WERI-Rb-1 (cell line): ENCODE measurements at regions not wholly inside any gene's neighbourhood (a gene's known extent, or its start where the extent isn't known, plus 50 kb on each side); places are given as distances from the start of the nearest gene placed in this dataset.

Experiments
- DNase-seq: peaks from one replicate; pipeline ENCODE4 v3.0.0-alpha.2; 2020
- H3K27ac ChIP-seq: fragments of 250-450 bp; sonication (Bioruptor Pico); 2 replicates; pipeline ENCODE4 v1.5.1; 2020; ENCODE audit warnings: mild to moderate bottlenecking, moderate library complexity
- H3K27me3 ChIP-seq: fragments of 250-450 bp; sonication (Bioruptor Pico); 2 replicates; pipeline ENCODE4 v1.5.1; 2021; ENCODE audit warnings: mild to moderate bottlenecking, low read depth, moderate library complexity; ENCODE audit not compliant: insufficient read depth, severe bottlenecking
- H3K36me3 ChIP-seq: fragments of 250-450 bp; sonication (Bioruptor Pico); 2 replicates; pipeline ENCODE4 v1.5.1; 2020; ENCODE audit warnings: mild to moderate bottlenecking, moderate library complexity
- H3K4me3 ChIP-seq: 2 replicates; pipeline ENCODE4 v1.5.1; 2011; ENCODE audit warnings: low read depth, mild to moderate bottlenecking, control low read depth, low read length
- H3K9me3 ChIP-seq: fragments of 250-450 bp; sonication (Bioruptor Pico); 2 replicates; pipeline ENCODE4 v1.5.1; 2021; ENCODE audit warnings: mild to moderate bottlenecking, moderate library complexity; ENCODE audit not compliant: severe bottlenecking
- CTCF ChIP-seq: IDR thresholded peaks from 2 replicates; pipeline ENCODE4 v1.5.1; 2011; ENCODE audit warnings: low read depth, mild to moderate bottlenecking, control low read depth, inconsistent platforms, low read length

- Histone ChIP-seq H3K27ac (no peak overlapping the region), H3K27me3 (no peaks in the 10 kb centered on the region), H3K4me3 (no peak overlapping the region), H3K36me3 (no peaks in the 10 kb centered on the region), H3K9me3 (no peaks in the 10 kb centered on the region)
- DNase-seq: no peak
- no peak for TF ChIP-seq CTCF
These were observed 162.6 kb upstream of the ABI3BP start for GRCh38 chr3:101155825-101156224.

- H3K27ac ChIP-seq: no peak overlapping the region
- no peak for DNase-seq
- H3K9me3 ChIP-seq: no peaks in the 10 kb centered on the region
- TF ChIP-seq CTCF: no peak
- no peaks in the 10 kb centered on the region for H3K27me3 ChIP-seq
- no peak overlapping the region for H3K4me3 ChIP-seq
- no peaks in the 10 kb centered on the region for H3K36me3 ChIP-seq
These were observed 161.2 kb upstream of the ABI3BP start for GRCh38 chr3:101154401-101154800.

DNA sequence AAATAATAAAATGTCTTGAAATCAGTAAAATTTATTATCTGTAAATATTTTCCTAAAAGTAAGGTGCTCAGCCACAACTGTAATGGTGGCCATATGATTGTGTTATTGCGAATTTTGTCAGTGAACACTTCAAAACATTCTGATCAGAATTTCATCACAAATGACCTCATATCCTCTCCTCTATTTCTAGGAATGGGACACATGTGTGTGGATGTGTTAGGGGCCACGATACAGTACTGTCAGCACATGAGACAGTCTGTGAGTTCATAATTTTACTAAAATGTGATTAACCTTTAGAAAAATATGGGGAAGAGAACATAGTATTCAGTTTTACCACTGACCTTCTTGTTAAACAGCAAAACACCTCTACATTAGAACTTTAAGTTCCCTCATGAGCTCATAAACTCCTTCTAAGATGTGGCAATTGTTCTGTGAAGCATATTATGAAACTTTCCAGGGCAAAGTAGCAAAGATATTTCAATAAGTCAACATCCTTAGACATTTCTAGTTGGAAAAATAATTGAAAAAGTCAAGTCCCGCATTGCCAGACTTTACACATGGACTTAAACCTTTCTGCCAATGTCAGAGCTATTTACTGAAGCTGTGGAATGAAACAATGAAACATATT lies 158.2 kb upstream of the ABI3BP start:
- no peak for TF ChIP-seq CTCF
- no peaks in the 10 kb centered on the region for H3K36me3 ChIP-seq
- no peaks in the 10 kb centered on the region for H3K9me3 ChIP-seq
- H3K27ac ChIP-seq: no peak overlapping the region
- H3K27me3 ChIP-seq: no peaks in the 10 kb centered on the region
- no peak overlapping the region for H3K4me3 ChIP-seq
- no peak for DNase-seq

- H3K4me3 ChIP-seq: no peak overlapping the region
- no peak for DNase-seq
- H3K9me3 ChIP-seq: no peaks in the 10 kb centered on the region
- no peaks in the 10 kb centered on the region for H3K36me3 ChIP-seq
- no peak overlapping the region for H3K27ac ChIP-seq
- TF ChIP-seq CTCF: no peak
- H3K27me3 ChIP-seq: no peaks in the 10 kb centered on the region
These were observed 157.3 kb upstream of the ABI3BP start for GRCh38 chr3:101150504-101150903.

- Histone ChIP-seq H3K27ac (no peak overlapping the region), H3K36me3 (no peaks in the 10 kb centered on the region), H3K4me3 (no peak overlapping the region), H3K9me3 (no peaks in the 10 kb centered on the region), H3K27me3 (no peaks in the 10 kb centered on the region)
- DNase-seq: no peak
- no peak for TF ChIP-seq CTCF
These were observed 156.5 kb upstream of the ABI3BP start for GRCh38 chr3:101149707-101150106.

DNA sequence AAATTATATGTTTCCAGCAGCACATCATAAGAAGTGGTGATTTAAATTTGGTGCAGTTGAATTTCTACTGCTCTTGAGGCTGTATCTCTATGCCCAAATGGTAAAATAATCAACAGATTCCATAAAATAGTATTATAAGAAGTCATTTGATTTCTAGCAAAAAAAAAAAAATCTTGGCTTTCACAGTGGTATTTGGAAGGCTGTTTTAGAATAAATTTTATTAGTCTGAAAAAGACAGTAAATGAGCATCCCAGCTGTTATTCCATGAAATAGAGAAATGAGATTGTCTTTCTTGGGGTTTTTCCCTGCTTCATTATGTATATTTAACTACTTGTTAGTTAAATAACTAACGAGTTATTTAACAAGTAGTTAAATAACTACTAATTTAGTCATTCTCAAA lies 156.0 kb upstream of the ABI3BP start:
- no peaks in the 10 kb centered on the region for H3K27me3 ChIP-seq
- H3K36me3 ChIP-seq: no peaks in the 10 kb centered on the region
- no peak for TF ChIP-seq CTCF
- no peak overlapping the region for H3K27ac ChIP-seq
- no peaks in the 10 kb centered on the region for H3K9me3 ChIP-seq
- H3K4me3 ChIP-seq: no peak overlapping the region
- no peak for DNase-seq
